H9 (cell line): ENCODE measurements at regions not wholly inside any gene's neighbourhood (a gene's known extent, or its start where the extent isn't known, plus 50 kb on each side); places are given as distances from the start of the nearest gene placed in this dataset.

Experiments used
- DNase-seq: peaks from one replicate; pipeline ENCODE4 v3.0.0-alpha.2; 2017
- H2AFZ ChIP-seq: one replicate; pipeline ENCODE4 v1.6.1; 2013; ENCODE audit warnings: mild to moderate bottlenecking, low read length, control low read depth, moderate library complexity
- H2AK5ac ChIP-seq: 2 replicates; pipeline ENCODE4 v1.6.1; 2013; ENCODE audit warnings: low read length, control low read depth, mixed read lengths; ENCODE audit not compliant: insufficient read length
- H2BK120ac ChIP-seq: one replicate; pipeline ENCODE4 v1.6.1; 2013; ENCODE audit warnings: low read depth, mild to moderate bottlenecking, low read length, control low read depth, inconsistent platforms; ENCODE audit not compliant: poor library complexity, severe bottlenecking
- H2BK12ac ChIP-seq: 2 replicates; pipeline ENCODE4 v1.6.1; 2013; ENCODE audit warnings: low read length, control low read depth, mixed read lengths, low read depth; ENCODE audit not compliant: insufficient read length
- H2BK15ac ChIP-seq: 2 replicates; pipeline ENCODE4 v1.6.1; 2013; ENCODE audit warnings: low read depth, low read length, control low read depth
- H2BK20ac ChIP-seq: one replicate; pipeline ENCODE4 v1.6.1; 2013; ENCODE audit warnings: low read depth, mild to moderate bottlenecking, low read length, control low read depth, inconsistent platforms; ENCODE audit not compliant: poor library complexity, severe bottlenecking
- H2BK5ac ChIP-seq: 2 replicates; pipeline ENCODE4 v1.6.1; 2013; ENCODE audit warnings: low read length, control low read depth, mixed read lengths; ENCODE audit not compliant: insufficient read length
- H3K14ac ChIP-seq: 2 replicates; pipeline ENCODE4 v1.6.1; 2013; ENCODE audit warnings: low read length, control low read depth; ENCODE audit not compliant: insufficient read depth
- H3K18ac ChIP-seq: 2 replicates; pipeline ENCODE4 v1.6.1; 2013; ENCODE audit warnings: low read depth, mild to moderate bottlenecking, mixed read lengths, low read length, control low read depth; ENCODE audit not compliant: insufficient read length
- H3K23ac ChIP-seq: 2 replicates; pipeline ENCODE4 v1.6.1; 2013; ENCODE audit warnings: low read length, control low read depth, mixed read lengths, low read depth; ENCODE audit not compliant: insufficient read length
- H3K23me2 ChIP-seq: 2 replicates; pipeline ENCODE4 v1.6.1; 2013; ENCODE audit warnings: low read depth, mild to moderate bottlenecking, mixed read lengths, low read length, control low read depth; ENCODE audit not compliant: insufficient read length, poor library complexity, severe bottlenecking
- H3K27ac ChIP-seq: 2 replicates; pipeline ENCODE4 v1.5.1; 2013; ENCODE audit warnings: low read length, control low read depth, mixed read lengths, low read depth; ENCODE audit not compliant: insufficient read length
- H3K27me3 ChIP-seq: 2 replicates; pipeline ENCODE4 v1.6.1; 2013; ENCODE audit warnings: low read length, control low read depth, inconsistent platforms; ENCODE audit not compliant: insufficient read depth
- H3K4ac ChIP-seq: 2 replicates; pipeline ENCODE4 v1.6.1; 2013; ENCODE audit warnings: low read depth, mild to moderate bottlenecking, control low read depth, inconsistent platforms, low read length, moderate library complexity
- H3K4me1 ChIP-seq: 2 replicates; pipeline ENCODE4 v1.6.1; 2013; ENCODE audit warnings: low read length, control low read depth, inconsistent platforms; ENCODE audit not compliant: insufficient read depth
- H3K4me2 ChIP-seq: 2 replicates; pipeline ENCODE4 v1.6.1; 2013; ENCODE audit warnings: low read length, control low read depth, mixed read lengths; ENCODE audit not compliant: insufficient read length, insufficient read depth
- H3K56ac ChIP-seq: 2 replicates; pipeline ENCODE4 v1.6.1; 2013; ENCODE audit warnings: low read depth, mild to moderate bottlenecking, mixed read lengths, low read length, control low read depth; ENCODE audit not compliant: insufficient read length
- H3K79me1 ChIP-seq: 2 replicates; pipeline ENCODE4 v1.6.1; 2013; ENCODE audit warnings: low read depth, mild to moderate bottlenecking, moderate library complexity, low read length, control low read depth, inconsistent platforms; ENCODE audit not compliant: insufficient read depth, poor library complexity, severe bottlenecking
- H3K79me2 ChIP-seq: 2 replicates; pipeline ENCODE4 v1.6.1; 2013; ENCODE audit warnings: low read length, control low read depth, inconsistent platforms; ENCODE audit not compliant: insufficient read depth
- H3K9ac ChIP-seq: 2 replicates; pipeline ENCODE4 v1.6.1; 2013; ENCODE audit warnings: low read length, control low read depth, mixed read lengths; ENCODE audit not compliant: insufficient read length; ENCODE audit errors: extremely low read depth
- H3K9me3 ChIP-seq: one replicate; pipeline ENCODE4 v1.6.1; 2013; ENCODE audit warnings: low read depth, low read length, inconsistent platforms; ENCODE audit not compliant: control insufficient read depth
- H3T11ph ChIP-seq: one replicate; pipeline ENCODE4 v1.6.1; 2013; ENCODE audit warnings: mild to moderate bottlenecking, low read length, control low read depth, inconsistent platforms
- H4K20me1 ChIP-seq: one replicate; pipeline ENCODE4 v1.6.1; 2013; ENCODE audit not compliant: control insufficient read depth, insufficient read length, insufficient read depth
- H4K5ac ChIP-seq: 2 replicates; pipeline ENCODE4 v1.6.1; 2013; ENCODE audit warnings: low read depth, mild to moderate bottlenecking, mixed read lengths, low read length, control low read depth; ENCODE audit not compliant: insufficient read length
- H4K8ac ChIP-seq: replicated peaks from 2 replicates; pipeline ENCODE4 v1.6.1; 2013; ENCODE audit warnings: low read length, control low read depth, mixed read lengths, low read depth; ENCODE audit not compliant: insufficient read length
- H4K91ac ChIP-seq: 2 replicates; pipeline ENCODE4 v1.6.1; 2013; ENCODE audit warnings: low read depth, mild to moderate bottlenecking, moderate library complexity, mixed read lengths, low read length, control low read depth; ENCODE audit not compliant: insufficient read length
- H3K27ac Mint-ChIP-seq, 3 experiments: 2 replicates in 2 of 3; 3 replicates in 1 of 3; pipeline ENCODE4 v1.8.0; 2020 to 2021; ENCODE audit warnings: mixed read lengths in 3 of 3, mild to moderate bottlenecking in 1 of 3, moderate library complexity in 1 of 3
- H3K27me3 Mint-ChIP-seq: 2 replicates; pipeline ENCODE4 v1.8.0; 2021; ENCODE audit warnings: low read depth, mild to moderate bottlenecking, moderate library complexity, mixed read lengths
- H3K36me3 Mint-ChIP-seq, 3 experiments: 2 replicates in 2 of 3; 3 replicates in 1 of 3; pipeline ENCODE4 v1.8.0; 2020 to 2021; ENCODE audit warnings: low read depth in 3 of 3, mixed read lengths in 3 of 3; ENCODE audit not compliant: insufficient read depth in 1 of 3
- H3K4me1 Mint-ChIP-seq, 2 experiments: 2 replicates each; pipeline ENCODE4 v1.8.0; 2020; ENCODE audit warnings: mixed read lengths in 2 of 2
- H3K4me3 Mint-ChIP-seq, 2 experiments: 2 replicates in 1 of 2; 3 replicates in 1 of 2; pipeline ENCODE4 v1.8.0; 2020 to 2021; ENCODE audit warnings: mild to moderate bottlenecking in 2 of 2, mixed read lengths in 2 of 2, moderate library complexity in 1 of 2
- H3K9me3 Mint-ChIP-seq, 2 experiments: 2 replicates in 1 of 2; 3 replicates in 1 of 2; pipeline ENCODE4 v1.8.0; 2020; ENCODE audit warnings: mild to moderate bottlenecking in 2 of 2, mixed read lengths in 2 of 2, moderate library complexity in 1 of 2
- CTCF ChIP-seq: fragments of 200-600 bp; sonication (generic); conservative IDR thresholded peaks from 3 replicates; pipeline ENCODE4 v1.8.0; 2021; ENCODE audit warnings: antibody characterized with exemption, mild to moderate bottlenecking

- Histone ChIP-seq H3K27ac (no peak overlapping the region), H2AFZ (no peak overlapping the region), H3K9me3 (peaks cover 4% of the 10 kb centered on the region), H2AK5ac (no peak overlapping the region), H3K4me2 (no peak overlapping the region), H2BK20ac (no peak overlapping the region), H4K8ac (no peak overlapping the region), H3K27me3 (no peaks in the 10 kb centered on the region), H3K23ac (no peak overlapping the region), H3K79me2 (no peaks in the 10 kb centered on the region), H3K9ac (no peak overlapping the region), H4K5ac (no peak overlapping the region), H3K23me2 (no peaks in the 10 kb centered on the region), H3K4ac (no peak overlapping the region), H3K14ac (no peak overlapping the region), H4K91ac (no peak overlapping the region), H2BK120ac (no peak overlapping the region), H2BK12ac (no peak overlapping the region), H3K18ac (no peak overlapping the region), H4K20me1 (no peaks in the 10 kb centered on the region), H2BK15ac (no peak overlapping the region), H3K79me1 (no peaks in the 10 kb centered on the region), H3K56ac (no peak overlapping the region), H2BK5ac (no peak overlapping the region), H3K4me1 (no peaks in the 10 kb centered on the region; the same call in 1 of the 2 replicates), H3T11ph (no peak overlapping the region)
- peaks cover 13 to 39% of the 10 kb centered on the region in 2 experiments for H3K4me1 Mint-ChIP-seq
- no peak overlapping the region for H3K4me3 Mint-ChIP-seq
- no peak overlapping the region for H3K27ac Mint-ChIP-seq
- H3K27me3 Mint-ChIP-seq, result no peaks in the 10 kb centered on the region
- peaks cover 6 to 7% (median 7%) of the 10 kb centered on the region in 3 experiments; a peak in 5 of 7 replicates for H3K36me3 Mint-ChIP-seq
- H3K9me3 Mint-ChIP-seq, result peaks cover 0 to 5% of the 10 kb centered on the region in 2 experiments; a peak in 2 of 5 replicates
- DNase-seq, result no peak
- TF ChIP-seq CTCF, result no peak
Observed at GRCh38 chr20:11492846-11493245, 424.8 kb upstream of the BTBD3 start.
